ENCODE measurements at regions not wholly inside any gene's neighbourhood (a gene's known extent, or its start where the extent isn't known, plus 50 kb on each side); places are given as distances from the start of the nearest gene placed in this dataset.
"Not testable (repeated sequence)": the region's sequence is repeated elsewhere in the genome, so short reads cannot be mapped to it uniquely, and the experiment has no call there.

DNA sequence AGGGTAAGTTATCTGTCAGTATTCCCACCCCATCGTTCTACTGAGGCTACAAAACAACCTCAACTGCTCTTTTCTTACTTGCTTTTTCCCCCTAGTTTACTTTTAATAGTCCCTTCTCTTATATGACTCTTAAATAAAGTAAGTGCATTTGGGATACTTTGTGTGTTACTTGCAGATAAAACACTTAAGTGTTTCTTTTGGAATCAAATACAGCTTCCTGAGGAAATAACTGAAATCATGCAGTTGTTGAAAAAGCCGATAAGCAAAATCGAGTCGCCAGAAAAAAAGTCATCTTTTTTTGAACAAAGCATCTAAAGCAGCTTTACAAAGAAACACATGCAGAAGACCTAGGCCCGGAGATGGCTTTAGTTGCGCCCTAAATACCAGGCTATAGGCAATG is 53.5 kb upstream of the EPB41L4A start:
- intact Hi-C loops (cut with DNase I, micrococcal nuclease), result no loop called here
- ATAC-seq, result no peak
- DNase-seq, result no peak

DNA sequence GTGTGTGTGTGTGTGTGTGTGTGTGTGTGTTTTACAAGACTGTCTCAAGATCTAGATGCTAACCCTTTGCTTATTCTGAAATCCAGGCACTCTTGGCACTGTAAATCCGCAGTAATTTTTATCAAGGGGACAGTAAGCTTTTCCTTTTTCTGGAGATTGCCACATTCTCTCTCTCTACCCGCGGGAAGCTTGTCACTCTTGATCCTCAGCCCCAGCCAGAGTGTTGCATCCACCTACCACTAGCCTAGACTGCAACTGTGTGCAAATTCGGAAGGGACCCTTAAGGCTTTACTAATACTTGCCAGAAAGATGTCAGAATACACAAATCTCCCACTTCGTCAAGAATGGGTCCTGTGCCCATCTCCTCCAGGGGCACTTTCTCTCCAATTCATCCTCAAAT is 54.9 kb upstream of the EPB41L4A start:
- DNase-seq (no peak), ATAC-seq (no peak)
- intact Hi-C loops (cut with DNase I, micrococcal nuclease), result no loop called here

DNA sequence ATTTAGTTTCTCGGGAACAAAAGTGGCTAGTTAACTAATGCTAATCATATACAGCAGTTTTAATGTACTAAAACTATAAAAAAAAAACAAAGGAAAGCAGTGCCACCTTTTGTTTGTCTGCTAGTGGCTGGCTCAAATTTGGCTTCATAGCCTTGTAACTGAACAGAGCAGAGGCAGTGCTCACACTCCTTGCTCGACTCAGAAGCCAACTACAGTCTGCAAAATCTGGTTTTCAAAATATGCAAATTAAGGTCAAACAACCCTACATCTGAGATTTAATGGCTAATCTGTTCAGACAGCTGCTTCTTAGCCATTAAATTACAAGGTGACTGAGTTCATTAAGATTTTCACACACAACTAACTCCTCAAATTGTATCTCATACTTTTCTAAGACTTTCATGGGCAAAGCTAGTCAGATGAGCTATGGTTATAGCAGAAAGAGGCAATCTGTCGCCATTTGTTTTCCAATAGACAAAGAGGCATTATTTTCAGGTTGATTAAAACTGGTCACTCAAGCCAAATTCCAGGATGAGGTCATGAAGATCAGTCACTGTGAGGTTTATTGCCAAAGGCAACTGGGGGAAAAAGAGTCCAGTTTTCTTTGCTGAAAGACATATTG is 56.8 kb upstream of the EPB41L4A start:
- intact Hi-C loops (cut with DNase I, micrococcal nuclease), result no loop called here
- ATAC-seq, result no peak

DNA sequence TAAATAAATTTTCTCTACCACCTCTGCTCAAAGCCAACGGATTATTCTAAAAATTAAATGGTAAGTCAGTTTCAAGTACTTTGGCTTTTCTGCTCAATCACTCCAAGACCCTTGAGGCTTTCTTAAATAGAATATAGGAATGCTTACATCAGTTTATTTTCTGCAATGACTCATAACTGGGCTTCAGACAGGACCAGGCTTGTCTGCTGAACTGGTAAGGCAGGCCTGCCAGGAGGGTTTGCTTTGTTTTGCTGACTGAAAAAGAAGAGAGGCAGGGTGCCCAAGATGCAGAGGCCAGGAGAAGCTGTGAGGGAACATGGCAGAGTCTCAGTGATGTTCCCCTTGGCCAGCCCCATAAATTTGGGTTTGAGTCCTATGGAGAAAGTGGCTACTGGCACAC is 60.3 kb upstream of the EPB41L4A start:
- no peak for DNase-seq
- intact Hi-C loops (cut with DNase I, micrococcal nuclease), result no loop called here
- ATAC-seq, result no peak

More for the DNA sequence above, 56.8 kb upstream of the EPB41L4A start:
- DNase-seq, result no peak

DNA sequence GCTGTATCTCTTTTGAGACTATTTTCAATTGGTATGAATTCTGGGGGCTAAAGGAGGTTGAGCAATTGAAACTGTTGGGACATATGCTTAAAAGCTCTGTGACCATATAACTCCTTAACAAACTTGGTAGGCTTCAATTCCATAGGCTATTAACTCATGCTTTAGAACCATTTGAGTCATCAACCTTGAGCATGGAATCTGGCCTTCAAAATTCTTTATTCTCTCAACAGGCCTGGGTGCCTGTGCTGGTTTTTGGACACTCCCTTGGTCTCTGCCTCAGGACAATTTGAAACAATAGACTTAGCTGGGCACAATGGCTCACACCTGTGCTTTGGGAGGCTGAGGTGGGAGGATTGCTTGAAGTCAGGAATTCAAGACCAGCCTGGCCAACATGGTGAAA is 61.4 kb upstream of the EPB41L4A start:
- no peak for ATAC-seq
- no peak for DNase-seq
- intact Hi-C loops (cut with DNase I, micrococcal nuclease), result no loop called here

DNA sequence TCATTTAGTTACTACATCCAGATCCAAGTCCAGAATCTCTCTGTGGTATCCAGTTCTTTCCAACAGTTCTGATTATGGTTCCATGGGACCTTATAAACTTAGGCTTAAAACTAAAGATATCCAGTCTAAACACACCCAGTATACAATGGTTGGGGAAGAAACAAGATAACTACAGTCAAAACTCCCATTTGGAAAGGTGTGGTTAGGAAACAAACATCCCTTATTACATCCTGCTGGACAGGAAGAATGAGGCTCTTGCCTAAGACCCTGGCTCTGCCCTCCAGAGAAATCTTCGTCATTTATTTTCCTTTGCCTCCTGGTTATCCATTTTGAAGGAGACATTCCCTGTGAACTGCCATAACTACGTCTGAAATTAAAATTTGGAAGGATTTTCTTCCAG is 64.6 kb upstream of the EPB41L4A start:
- intact Hi-C loops (cut with DNase I, micrococcal nuclease), result no loop called here
- DNase-seq (no peak), ATAC-seq (no peak)

DNA sequence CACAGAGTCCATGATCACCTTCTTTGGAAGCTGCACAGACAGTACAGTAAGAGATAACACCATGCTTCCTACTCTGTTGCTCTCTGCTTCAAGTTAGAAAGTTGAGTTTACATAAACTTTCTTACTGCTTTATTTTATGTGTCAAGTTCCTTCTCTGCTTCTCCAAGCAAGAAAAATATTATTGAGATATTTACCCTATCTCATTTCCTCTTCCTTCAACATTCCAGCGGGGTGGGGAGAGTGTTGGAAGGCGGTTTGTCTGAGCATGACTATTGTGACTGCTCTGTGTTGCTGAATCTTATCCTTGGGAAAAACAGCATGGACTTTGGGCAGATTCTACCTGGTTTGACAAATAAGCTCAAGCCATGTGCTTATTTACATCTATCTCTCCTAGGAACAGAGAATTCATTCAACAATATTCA is 66.9 kb upstream of the EPB41L4A start:
- intact Hi-C loops (cut with DNase I, micrococcal nuclease), result no loop called here
- ATAC-seq (no peak), DNase-seq (no peak)

DNA sequence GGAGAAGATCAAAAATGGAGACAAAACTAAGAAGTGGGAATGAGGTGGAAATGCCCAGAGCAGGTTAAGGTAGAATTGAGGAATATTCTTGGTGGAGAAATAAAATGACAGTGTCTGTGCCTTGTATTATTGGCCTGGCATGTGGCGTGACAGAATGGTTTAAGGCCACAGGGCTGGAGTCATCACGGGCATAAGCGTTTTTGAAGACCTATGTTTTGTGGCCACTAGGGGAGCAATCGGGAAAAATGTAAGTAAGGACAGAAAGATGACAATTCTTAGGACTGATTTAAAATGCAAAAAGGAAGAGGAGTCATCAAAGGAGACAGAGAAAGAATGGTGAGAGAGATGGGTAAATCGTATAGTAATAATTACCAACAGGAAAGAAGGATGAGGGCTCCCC is 72.2 kb upstream of the EPB41L4A start:
- intact Hi-C loops (cut with DNase I, micrococcal nuclease), result no loop called here
- no peak for DNase-seq
- no peak for ATAC-seq

DNA sequence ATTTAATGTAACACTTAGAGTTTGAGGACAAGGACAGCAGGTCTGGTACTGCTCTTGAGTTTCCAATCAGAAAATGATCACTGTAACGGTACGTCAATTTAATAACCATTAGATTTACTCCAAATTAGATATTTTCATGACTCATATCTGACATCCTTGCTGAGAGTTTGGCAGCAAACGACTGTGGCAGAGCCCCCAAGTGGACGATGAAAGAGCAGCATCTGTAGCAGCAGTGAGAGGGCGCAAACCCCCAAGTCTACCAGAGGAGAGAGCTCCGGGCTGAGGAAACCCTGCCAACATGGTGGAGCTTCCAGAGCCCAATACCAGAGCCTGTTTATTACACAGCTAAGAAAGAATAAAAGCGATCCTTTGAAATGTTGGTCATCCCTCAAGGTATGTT is 73.2 kb upstream of the EPB41L4A start:
- ATAC-seq (no peak), DNase-seq (peak; percentile 28 to 40)
- intact Hi-C loops (cut with DNase I, micrococcal nuclease), result no loop called here

DNA sequence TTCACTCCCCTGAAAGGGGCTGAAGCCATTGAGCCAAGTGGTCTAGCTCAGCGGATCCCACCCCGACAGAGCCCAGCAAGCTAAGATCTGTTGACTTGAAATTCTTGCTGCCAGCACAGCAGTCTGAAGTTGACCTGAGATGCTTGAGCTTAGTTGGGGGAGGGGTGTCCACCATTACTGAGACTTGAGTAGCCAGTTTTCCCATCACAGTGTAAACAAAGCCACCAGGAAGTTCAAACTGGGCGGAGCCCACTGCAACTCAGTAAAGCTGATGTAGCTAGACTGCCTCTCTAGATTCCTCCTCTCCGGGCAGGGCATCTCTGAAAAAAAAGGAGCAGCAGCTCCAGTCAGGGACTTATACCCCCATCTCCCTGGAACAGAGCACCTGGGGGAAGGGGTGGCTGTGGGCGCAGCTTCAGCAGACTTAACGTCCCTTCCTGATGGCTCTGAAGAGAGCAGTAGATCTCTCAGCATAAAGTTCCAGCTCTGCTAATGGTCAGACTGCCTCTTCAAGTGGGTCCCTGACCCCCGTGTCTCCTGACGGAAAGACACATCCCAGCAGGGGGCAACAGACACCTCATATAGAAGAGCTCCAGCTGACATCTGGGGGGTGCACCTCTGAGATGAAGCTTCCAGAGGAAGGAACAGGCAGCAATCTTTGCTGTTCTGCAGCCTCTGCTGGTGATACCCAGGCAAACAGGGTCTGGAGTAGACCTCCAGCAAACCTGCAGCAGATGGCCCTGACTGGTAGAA is 84.8 kb upstream of the EPB41L4A start:
- peak; percentile 49 for ATAC-seq
- intact Hi-C loops (cut with DNase I, micrococcal nuclease), result not testable (repeated sequence)
- peak; percentile 40 to 45 for DNase-seq

DNA sequence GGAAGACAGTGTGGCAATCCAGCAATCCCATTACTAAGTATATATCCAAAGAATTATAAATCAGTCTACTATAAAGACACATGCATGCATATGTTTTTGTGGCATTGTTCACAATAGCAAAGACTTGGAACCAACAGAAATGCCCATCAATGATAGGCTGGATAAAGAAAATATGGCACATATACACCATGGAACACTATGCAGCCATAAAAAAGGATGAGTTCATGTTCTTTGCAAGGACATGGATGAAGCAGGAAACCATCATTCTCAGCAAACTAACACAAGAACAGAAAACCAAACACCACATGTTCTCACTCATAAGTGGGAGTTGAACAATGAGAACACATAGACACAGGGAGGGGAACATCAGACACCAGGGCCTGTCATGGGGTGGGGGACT is 90.0 kb upstream of the EPB41L4A start:
- DNase-seq; intact Hi-C loops (cut with DNase I, micrococcal nuclease); ATAC-seq: not testable (repeated sequence)

DNA sequence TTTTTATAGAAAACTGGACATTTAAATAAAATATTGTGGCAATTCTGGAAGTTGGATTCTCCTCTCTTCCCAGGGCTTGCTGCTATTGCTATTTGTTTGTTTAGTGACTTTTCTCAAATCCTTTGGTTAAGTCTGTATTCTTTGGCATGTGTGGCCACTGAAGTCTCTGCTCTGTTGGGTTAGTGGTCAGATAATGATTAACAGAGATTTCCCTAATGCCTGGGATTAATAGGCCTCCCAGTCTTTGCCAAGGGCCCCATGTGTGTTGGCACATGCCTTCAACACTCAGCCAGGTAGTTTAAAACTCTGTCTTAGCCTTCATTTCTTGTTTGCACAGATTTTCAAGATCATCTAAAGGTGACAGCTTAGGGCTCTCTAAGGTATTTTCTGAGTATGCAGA is 92.8 kb upstream of the EPB41L4A start:
- ATAC-seq, result no peak
- intact Hi-C loops (cut with DNase I, micrococcal nuclease), result no loop called here

DNA sequence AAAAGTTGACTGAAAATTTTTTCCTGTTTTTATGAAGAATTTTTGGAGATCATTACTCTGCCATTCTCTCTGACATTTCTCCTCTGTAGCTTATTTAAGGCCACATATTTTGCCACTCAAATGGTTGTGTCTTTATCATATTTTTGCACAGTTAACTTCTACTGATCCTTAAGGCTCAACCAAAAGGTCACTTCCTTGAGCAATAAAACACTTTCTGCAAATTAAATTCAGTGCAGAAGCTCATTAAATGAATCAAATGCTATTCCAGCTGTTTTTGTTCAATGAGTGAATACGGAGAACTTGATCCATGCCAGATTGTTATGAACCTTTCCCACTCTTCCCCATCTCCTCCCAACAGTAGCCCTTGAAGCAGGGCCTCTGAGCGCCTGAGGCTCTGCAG is 93.8 kb upstream of the EPB41L4A start:
- DNase-seq (no peak), ATAC-seq (no peak)
- intact Hi-C loops (cut with DNase I, micrococcal nuclease), result no loop called here

More for the DNA sequence above, 92.8 kb upstream of the EPB41L4A start:
- DNase-seq, result no peak

DNA sequence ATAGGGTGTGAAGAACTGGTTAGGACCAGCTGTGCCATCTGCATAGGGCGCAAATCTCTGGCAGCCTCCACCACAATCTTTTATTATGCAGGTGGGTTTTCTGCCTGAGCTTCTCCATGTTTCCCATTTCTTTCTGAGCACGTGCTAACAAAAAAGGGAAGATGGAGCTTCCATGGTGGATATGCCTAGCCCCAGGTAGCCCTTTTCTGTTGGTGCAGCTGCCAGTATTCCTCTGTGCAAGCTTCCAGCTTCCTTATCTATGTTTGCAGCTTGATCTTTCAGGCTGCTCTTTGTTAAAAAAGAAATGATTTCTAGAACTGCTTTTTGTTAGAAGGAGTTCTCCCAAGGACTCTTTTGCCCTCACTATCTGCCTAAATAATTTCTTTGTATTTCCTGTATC is 95.0 kb upstream of the EPB41L4A start:
- intact Hi-C loops (cut with DNase I, micrococcal nuclease), result no loop called here
- no peak for DNase-seq
- ATAC-seq, result no peak

DNA sequence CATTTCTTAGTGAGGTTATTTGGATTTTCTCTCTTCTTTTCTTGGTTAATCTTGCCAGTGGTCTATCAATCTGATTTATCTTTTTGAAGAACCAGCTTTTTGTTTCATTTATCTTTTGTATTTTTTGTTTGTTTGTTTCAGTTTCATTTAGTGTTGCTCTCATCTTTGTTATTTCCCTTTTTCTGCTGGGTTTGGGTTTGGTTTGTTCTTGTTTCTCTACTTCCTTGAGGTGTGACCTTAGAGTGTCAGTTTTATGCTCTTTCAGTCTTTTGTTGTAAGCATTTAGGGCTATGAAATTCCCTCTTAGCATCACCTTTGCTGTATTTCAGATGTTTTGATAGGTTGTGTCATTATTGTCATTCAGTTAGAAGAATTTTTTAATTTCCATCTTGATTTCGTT is 101.4 kb upstream of the EPB41L4A start:
- ATAC-seq; intact Hi-C loops (cut with DNase I, micrococcal nuclease); DNase-seq: not testable (repeated sequence)

DNA sequence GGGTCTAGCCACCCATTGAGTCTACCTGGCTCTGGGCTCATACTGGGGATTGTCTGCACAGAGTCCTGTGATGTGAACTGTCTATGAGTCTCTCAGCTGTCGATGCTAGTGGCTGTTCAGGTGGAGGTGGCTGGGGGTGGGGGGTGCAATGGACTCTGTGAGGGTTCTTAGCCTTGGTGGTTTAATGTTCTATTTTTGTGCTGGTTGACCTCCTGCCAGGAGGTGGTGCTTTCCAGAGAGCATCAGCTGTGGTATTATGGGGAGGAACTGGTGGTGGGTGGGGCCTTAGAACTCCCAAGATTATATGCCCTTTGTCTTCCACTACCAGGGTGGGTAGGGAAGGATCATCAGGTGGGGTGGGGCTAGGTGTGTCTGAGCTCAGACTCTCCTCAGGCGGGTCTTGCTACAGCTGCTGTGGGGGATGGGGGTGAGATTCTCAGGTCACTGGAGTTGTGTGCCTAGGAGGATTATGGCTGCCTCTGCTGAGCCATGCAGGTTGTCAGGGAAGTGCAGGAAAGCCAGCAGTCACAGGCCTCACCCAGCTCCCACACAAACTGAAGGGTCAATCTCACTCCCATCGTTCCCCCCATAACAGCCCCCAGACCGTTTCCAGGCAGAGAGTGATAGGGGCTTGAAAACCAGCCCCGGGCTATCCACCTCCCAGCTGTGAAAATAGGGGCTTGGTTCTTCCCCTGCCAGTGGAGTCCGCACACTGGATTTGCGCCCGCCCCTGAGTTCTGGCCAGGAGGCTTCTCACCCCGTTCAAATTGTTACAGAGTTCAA is 104.0 kb upstream of the EPB41L4A start:
- ATAC-seq, result peak; percentile 85
- peak; percentile 72 to 76 for DNase-seq
- intact Hi-C loops (cut with DNase I, micrococcal nuclease), result not testable (repeated sequence)

DNA sequence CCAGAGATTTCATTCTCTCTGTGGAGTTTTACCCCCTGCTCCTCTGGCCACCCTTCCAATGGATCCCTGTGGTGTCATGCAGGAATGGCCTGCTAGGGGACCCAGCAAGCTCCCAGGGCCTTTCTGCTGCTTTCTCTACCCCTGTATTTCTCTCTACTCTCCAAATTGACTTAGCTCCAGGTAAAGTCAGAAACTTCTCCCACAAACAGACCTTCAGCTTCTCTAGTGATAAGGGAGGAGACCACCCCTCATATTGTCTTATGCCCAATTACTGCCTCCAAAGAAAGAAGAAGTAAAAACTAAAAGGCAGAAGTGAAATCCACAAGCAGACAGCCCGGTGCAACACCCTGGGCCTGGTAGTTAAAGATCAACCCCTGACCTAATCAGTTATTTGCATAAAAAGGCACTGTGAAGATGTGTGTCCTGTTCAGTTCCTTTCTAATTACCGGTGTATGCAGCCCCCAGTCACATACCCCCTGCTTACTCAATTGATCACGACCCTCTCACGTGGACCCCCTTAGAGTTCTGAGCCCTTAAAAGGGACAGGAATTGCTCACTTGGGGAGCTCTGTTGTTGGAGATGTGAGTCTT is 104.7 kb upstream of the EPB41L4A start:
- peak; percentile 84 for ATAC-seq
- peak in 1 of 2 donors; percentile 18 for DNase-seq
- intact Hi-C loops (cut with DNase I, micrococcal nuclease), result not testable (repeated sequence)

DNA sequence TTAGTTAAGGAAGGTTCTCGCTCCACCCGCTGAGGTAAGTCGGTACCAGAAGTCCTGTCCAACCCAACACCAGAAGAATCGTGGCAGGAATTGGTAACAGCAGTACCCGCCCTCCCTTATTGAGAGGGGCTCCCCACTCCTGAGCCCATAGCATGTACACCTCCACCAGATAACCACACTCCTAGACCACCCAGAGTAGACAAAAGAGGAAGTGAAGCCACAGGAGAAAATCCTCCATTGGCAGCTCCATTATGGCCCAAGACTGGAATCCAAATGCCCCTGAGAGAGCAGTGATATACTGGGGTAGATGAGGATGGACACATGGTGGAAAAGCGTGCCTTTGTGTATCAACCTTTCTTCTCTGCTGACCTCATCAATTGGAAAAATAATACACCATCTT is 106.1 kb upstream of the EPB41L4A start:
- DNase-seq (no peak), ATAC-seq (no peak)
- intact Hi-C loops (cut with DNase I, micrococcal nuclease), result no loop called here

DNA sequence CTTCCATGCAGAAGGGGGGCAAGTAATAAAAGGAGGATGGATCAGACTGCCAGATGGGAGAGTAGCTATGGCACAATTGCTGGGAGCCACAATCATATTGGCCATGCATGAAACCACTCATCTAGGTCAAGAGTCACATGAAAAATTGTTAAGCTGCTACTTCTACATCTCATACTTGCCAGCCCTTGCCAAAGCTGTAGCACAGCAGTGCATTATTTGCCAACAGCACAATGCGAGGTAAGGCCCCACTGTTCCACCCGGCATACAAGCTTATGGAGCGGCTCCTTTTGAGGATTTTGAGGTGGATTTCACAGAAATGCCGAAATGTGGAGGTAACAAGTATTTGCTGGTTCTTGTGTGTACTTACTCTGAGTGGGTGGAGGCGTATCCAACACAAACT is 109.9 kb upstream of the EPB41L4A start:
- DNase-seq (no peak), ATAC-seq (no peak)
- intact Hi-C loops (cut with DNase I, micrococcal nuclease), result no loop called here

DNA sequence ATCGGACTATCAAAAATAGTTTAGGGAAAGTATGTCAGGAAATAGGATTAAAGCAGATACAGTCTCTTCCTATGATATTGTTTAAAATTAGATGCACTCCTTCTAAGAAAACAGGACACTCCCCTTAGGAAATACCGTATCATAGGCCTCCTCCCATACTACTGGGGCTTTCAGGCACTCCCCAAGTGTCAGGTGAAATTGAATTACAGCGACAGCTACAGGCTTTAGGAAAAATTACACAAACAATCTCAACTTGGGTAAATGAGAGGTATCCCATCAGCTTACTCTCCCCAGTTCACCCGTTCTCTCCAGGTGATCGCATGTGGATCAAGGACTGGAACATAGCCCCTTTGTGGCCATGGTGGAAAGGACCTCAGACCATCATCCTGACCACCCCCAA is 110.4 kb upstream of the EPB41L4A start:
- DNase-seq (no peak), ATAC-seq (peak; percentile 47)
- intact Hi-C loops (cut with DNase I, micrococcal nuclease), result no loop called here
